ENCODE measurements at regions not wholly inside any gene's neighbourhood (a gene's known extent, or its start where the extent isn't known, plus 50 kb on each side); places are given as distances from the start of the nearest gene placed in this dataset.

DNA sequence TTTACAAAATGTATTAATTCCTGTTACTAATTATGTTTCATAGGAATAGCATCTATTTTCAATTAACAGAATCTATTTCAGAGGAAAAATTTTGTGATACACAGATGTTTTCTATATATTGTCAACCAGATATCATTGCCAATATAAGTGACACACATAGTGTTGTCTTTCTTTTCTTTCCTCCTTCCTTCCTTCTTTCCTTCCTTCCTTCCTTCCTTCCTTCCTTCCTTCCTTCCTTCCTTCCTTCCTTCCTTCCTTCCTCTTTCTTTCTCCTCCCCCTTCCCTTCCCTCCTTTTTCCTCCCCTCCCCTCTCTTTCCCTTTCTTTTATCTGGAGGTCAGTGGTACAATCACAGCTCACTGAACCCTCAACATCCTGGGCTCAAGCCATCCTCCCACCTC, 146.5 kb upstream of the DSEL start:
- Histone ChIP-seq H3K4me3 (replicated peaks; ENCODE audit: low read depth, low read length) (no peak overlapping the region), H3K36me3 (ENCODE audit: control insufficient read depth, insufficient read depth, low read length) (no peaks in the 10 kb centered on the region), H3K27me3 (replicated peaks; ENCODE audit: control insufficient read depth, insufficient read depth, low read length) (no peaks in the 10 kb centered on the region)
- TF ChIP-seq, protein P1, sequence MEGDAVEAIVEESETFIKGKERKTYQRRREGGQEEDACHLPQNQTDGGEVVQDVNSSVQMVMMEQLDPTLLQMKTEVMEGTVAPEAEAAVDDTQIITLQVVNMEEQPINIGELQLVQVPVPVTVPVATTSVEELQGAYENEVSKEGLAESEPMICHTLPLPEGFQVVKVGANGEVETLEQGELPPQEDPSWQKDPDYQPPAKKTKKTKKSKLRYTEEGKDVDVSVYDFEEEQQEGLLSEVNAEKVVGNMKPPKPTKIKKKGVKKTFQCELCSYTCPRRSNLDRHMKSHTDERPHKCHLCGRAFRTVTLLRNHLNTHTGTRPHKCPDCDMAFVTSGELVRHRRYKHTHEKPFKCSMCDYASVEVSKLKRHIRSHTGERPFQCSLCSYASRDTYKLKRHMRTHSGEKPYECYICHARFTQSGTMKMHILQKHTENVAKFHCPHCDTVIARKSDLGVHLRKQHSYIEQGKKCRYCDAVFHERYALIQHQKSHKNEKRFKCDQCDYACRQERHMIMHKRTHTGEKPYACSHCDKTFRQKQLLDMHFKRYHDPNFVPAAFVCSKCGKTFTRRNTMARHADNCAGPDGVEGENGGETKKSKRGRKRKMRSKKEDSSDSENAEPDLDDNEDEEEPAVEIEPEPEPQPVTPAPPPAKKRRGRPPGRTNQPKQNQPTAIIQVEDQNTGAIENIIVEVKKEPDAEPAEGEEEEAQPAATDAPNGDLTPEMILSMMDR (IDR thresholded peaks at IDR 0.05; ENCODE audit: insufficient read depth, low read length, poor library complexity, severe bottlenecking), result no peak
- no peak for DNase-seq (ENCODE audit: extremely low read depth, insufficient read length)

GRCh38 chr18:67661555-67661954, 145.0 kb upstream of the DSEL start:
- Histone ChIP-seq H3K4me3 (replicated peaks; ENCODE audit: low read depth, low read length) (no peak overlapping the region), H3K27me3 (replicated peaks; ENCODE audit: control insufficient read depth, insufficient read depth, low read length) (no peaks in the 10 kb centered on the region), H3K36me3 (ENCODE audit: control insufficient read depth, insufficient read depth, low read length) (no peaks in the 10 kb centered on the region)
- DNase-seq (ENCODE audit: extremely low read depth, insufficient read length), result no peak
- TF ChIP-seq, protein P1 (IDR thresholded peaks at IDR 0.05; ENCODE audit: insufficient read depth, low read length, poor library complexity, severe bottlenecking), result no peak

- Histone ChIP-seq H3K36me3 (ENCODE audit: control insufficient read depth, insufficient read depth, low read length) (no peaks in the 10 kb centered on the region), H3K27me3 (replicated peaks; ENCODE audit: control insufficient read depth, insufficient read depth, low read length) (no peaks in the 10 kb centered on the region), H3K4me3 (replicated peaks; ENCODE audit: low read depth, low read length) (no peak overlapping the region)
- TF ChIP-seq, protein P1 (IDR thresholded peaks at IDR 0.05; ENCODE audit: insufficient read depth, low read length, poor library complexity, severe bottlenecking), result no peak
- DNase-seq (ENCODE audit: extremely low read depth, insufficient read length), result no peak
These were observed 137.6 kb upstream of the DSEL start for GRCh38 chr18:67654101-67654500.

DNA sequence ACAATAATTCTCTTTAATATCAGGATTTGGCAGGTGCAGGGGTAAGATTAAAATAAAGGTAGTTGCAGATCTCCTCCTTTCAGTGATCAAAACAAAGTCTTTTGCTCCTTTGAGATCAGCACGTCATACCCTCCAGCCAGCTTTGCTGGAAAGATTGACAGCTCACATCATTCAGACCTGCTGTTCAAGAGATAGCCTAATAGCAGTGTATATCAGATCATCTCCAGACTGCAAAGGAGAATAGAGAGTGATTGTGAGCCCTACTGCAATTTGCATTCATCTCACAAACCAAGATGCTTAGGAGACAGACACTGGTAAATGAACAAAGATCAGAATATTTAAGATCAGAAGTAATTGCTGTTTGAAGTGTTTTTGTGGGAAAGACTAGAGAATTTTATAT, 135.8 kb upstream of the DSEL start:
- Histone ChIP-seq H3K36me3 (ENCODE audit: control insufficient read depth, insufficient read depth, low read length) (no peaks in the 10 kb centered on the region), H3K27me3 (replicated peaks; ENCODE audit: control insufficient read depth, insufficient read depth, low read length) (no peaks in the 10 kb centered on the region), H3K4me3 (replicated peaks; ENCODE audit: low read depth, low read length) (no peak overlapping the region)
- TF ChIP-seq, protein P1 (IDR thresholded peaks at IDR 0.05; ENCODE audit: insufficient read depth, low read length, poor library complexity, severe bottlenecking), result no peak
- DNase-seq (ENCODE audit: extremely low read depth, insufficient read length), result no peak

GRCh38 chr18:67651438-67651837, 134.9 kb upstream of the DSEL start:
- no peak overlapping the region for H3K4me3 ChIP-seq (replicated peaks; ENCODE audit: low read depth, low read length)
- DNase-seq (ENCODE audit: extremely low read depth, insufficient read length), result no peak
- TF ChIP-seq, protein P1 (IDR thresholded peaks at IDR 0.05; ENCODE audit: insufficient read depth, low read length, poor library complexity, severe bottlenecking), result no peak

DNA sequence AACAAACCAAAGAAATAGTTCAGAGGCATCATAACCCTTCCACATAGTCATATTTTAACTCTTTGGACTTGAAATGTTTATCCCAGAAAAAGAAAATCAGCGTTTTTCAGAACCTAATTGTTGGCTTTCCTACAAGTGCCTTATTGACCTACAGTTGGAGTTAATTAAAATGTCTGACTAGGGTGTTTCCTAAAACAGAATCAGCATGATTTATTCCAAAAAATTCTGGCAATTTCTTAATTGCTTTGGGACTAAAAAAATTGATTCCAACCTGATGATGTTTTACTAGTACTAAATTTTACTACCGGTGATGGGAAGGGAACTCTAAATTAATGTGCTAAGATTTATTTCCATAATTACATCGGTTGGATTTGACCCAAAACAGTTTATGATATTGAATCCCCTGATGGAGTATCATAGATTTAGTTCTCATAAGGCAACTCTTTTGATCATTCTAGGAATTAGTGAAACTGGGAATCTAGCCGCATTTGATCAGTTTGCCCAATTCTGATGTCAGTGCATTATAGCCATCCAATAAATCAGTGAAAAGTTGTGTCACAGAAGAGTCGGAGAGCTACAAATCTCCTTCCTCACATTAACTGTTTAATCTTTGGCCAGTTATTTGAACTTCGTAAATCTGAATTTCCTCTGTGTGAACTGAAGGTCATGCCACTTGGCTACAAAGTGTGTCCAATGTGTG, 134.3 kb upstream of the DSEL start:
- no peak overlapping the region for H3K4me3 ChIP-seq (replicated peaks; ENCODE audit: low read depth, low read length)
- no peaks in the 10 kb centered on the region for H3K27me3 ChIP-seq (replicated peaks; ENCODE audit: control insufficient read depth, insufficient read depth, low read length)
- DNase-seq (ENCODE audit: extremely low read depth, insufficient read length), result no peak
- TF ChIP-seq, protein P1 (IDR thresholded peaks at IDR 0.05; ENCODE audit: insufficient read depth, low read length, poor library complexity, severe bottlenecking), result no peak
- no peaks in the 10 kb centered on the region for H3K36me3 ChIP-seq (ENCODE audit: control insufficient read depth, insufficient read depth, low read length)

More at GRCh38 chr18:67651438-67651837, 134.9 kb upstream of the DSEL start:
- no peaks in the 10 kb centered on the region for H3K36me3 ChIP-seq (ENCODE audit: control insufficient read depth, insufficient read depth, low read length)
- H3K27me3 ChIP-seq (replicated peaks; ENCODE audit: control insufficient read depth, insufficient read depth, low read length), result no peaks in the 10 kb centered on the region

Measured in GM06990 (cell line).